GM12878 (cell line): ENCODE measurements at regions not wholly inside any gene's neighbourhood (a gene's known extent, or its start where the extent isn't known, plus 50 kb on each side); places are given as distances from the start of the nearest gene placed in this dataset.

ENCODE experiments used
- ATAC-seq: fragments of 200-7000 bp; cut with Tn5 transposase; 3 replicates; pipeline ENCODE4 v1.9.1; 2020; ENCODE audit warnings: mild to moderate bottlenecking, moderate library complexity
- BruUV-seq: library from RNA; stranded (reverse); fragments of 400-500 nt; replicated peaks from 2 replicates; lab custom pipeline; 2021; lab: Mats Ljungman, UMichigan
- CTCF ChIA-PET: fragments of 300-600 bp; sonication (Branson Sonifier 250); formaldehyde crosslinking; extraction: SDS; loops from one replicate; lab custom pipeline; 2021; ENCODE audit warnings: inconsistent platforms; lab: Yijun Ruan, JAX
- POLR2A ChIA-PET: fragments of 350-600 bp; formaldehyde crosslinking; extraction: SDS; loops from one replicate; lab custom pipeline; 2021; ENCODE audit warnings: inconsistent platforms; lab: Charles Lee
- RAD21 ChIA-PET: fragments of 300-600 bp; sonication (Branson Sonifier 250); formaldehyde crosslinking; loops from one replicate; lab custom pipeline; 2023; ENCODE audit warnings: antibody characterized with exemption; ENCODE audit not compliant: unreplicated experiment; lab: Charles Lee
- SMC1A ChIA-PET: fragments of 300-600 bp; sonication (Branson Sonifier 250); formaldehyde crosslinking; loops from one replicate; lab custom pipeline; 2023; ENCODE audit not compliant: unreplicated experiment, uncharacterized antibody; lab: Charles Lee
- DNase-seq: peaks from one replicate; pipeline ENCODE4 v3.0.0-alpha.2; 2011; ENCODE audit warnings: low read depth, low spot score
- FAIRE-seq: peaks from 3 replicates; lab custom pipeline; 2011; peaks lifted over from hg19 to GRCh38; lab: Jason Lieb, UNC
- H2AFZ ChIP-seq: 2 replicates; pipeline ENCODE4 v1.6.0; 2011; ENCODE audit warnings: low read depth, low read length, control low read depth; ENCODE audit not compliant: control insufficient read depth
- H3K27ac ChIP-seq: 2 replicates; pipeline ENCODE4 v1.5.1; 2011; ENCODE audit warnings: control low read depth; ENCODE audit not compliant: control insufficient read depth, insufficient read depth
- H3K27me3 ChIP-seq, 2 experiments: replicated peaks in 1 of 2; 2 replicates each; pipeline versions ENCODE4 v1.6.0 to v1.6.1; 2011; ENCODE audit warnings: low read length in 1 of 2; ENCODE audit not compliant: control insufficient read depth in 2 of 2, insufficient read depth in 2 of 2
- H3K36me3 ChIP-seq, 2 experiments: 2 replicates each; pipeline ENCODE4 v1.5.1; 2011; ENCODE audit warnings: low read length in 1 of 2; ENCODE audit not compliant: control insufficient read depth in 2 of 2, insufficient read depth in 2 of 2
- H3K4me1 ChIP-seq: 2 replicates; pipeline ENCODE4 v1.6.1; 2011; ENCODE audit warnings: mild to moderate bottlenecking, low read length, moderate library complexity, mixed read lengths; ENCODE audit not compliant: control insufficient read depth, insufficient read depth
- H3K4me2 ChIP-seq: 2 replicates; pipeline ENCODE4 v1.6.0; 2011; ENCODE audit warnings: control low read depth; ENCODE audit not compliant: control insufficient read depth, insufficient read depth
- H3K4me3 ChIP-seq: fragments of 200-600 bp; sonication (generic); 2 replicates; pipeline ENCODE4 v1.5.1; 2016
- H3K79me2 ChIP-seq: 2 replicates; pipeline ENCODE4 v1.6.0; 2011; ENCODE audit warnings: low read length; ENCODE audit not compliant: control insufficient read depth, insufficient read depth
- H3K9ac ChIP-seq: 2 replicates; pipeline ENCODE4 v1.8.0; 2011; ENCODE audit warnings: low read length, control low read depth, mixed read lengths; ENCODE audit not compliant: control insufficient read depth, insufficient read depth
- H3K9me3 ChIP-seq: replicated peaks from 3 replicates; pipeline ENCODE4 v1.5.1; 2011; ENCODE audit warnings: mild to moderate bottlenecking, low read length; ENCODE audit not compliant: control insufficient read depth, insufficient read depth
- H4K20me1 ChIP-seq: 2 replicates; pipeline ENCODE4 v1.6.0; 2011; ENCODE audit not compliant: control insufficient read depth, insufficient read depth
- ASH2L ChIP-seq: fragments of 300-600, 200-600 bp; sonication (generic); IDR thresholded peaks from 2 replicates; pipeline ENCODE4 v1.6.1; 2017; ENCODE audit warnings: low read depth, mild to moderate bottlenecking, borderline replicate concordance
- CHD1 ChIP-seq: IDR thresholded peaks from 2 replicates; pipeline ENCODE4 v1.6.1; 2012; ENCODE audit warnings: low read depth, low read length, improper control_type of control experiment
- IRF4 ChIP-seq: IDR thresholded peaks from 2 replicates; pipeline ENCODE4 v1.6.1; 2011; ENCODE audit warnings: low read depth, low read length
- RUNX3 ChIP-seq: IDR thresholded peaks from 2 replicates; pipeline ENCODE4 v1.6.1; 2012; ENCODE audit warnings: low read length, inconsistent platforms
- SUPT20H ChIP-seq: IDR thresholded peaks from 2 replicates; pipeline ENCODE4 v1.6.1; 2011; ENCODE audit warnings: low read depth, mild to moderate bottlenecking, low read length, moderate library complexity, borderline replicate concordance; ENCODE audit not compliant: control insufficient read depth
- SUZ12 ChIP-seq: fragments of 200-600 bp; sonication (generic); IDR thresholded peaks from one replicate; pipeline ENCODE4 v1.6.1; 2018; ENCODE audit warnings: antibody characterized with exemption, mild to moderate bottlenecking; ENCODE audit not compliant: unreplicated experiment
- TBL1XR1 ChIP-seq: IDR thresholded peaks from 2 replicates; pipeline ENCODE4 v1.6.1; 2012; ENCODE audit warnings: low read depth, low read length, improper control_type of control experiment
- YY1 ChIP-seq: IDR thresholded peaks from 2 replicates; pipeline ENCODE4 v1.6.1; 2011; ENCODE audit warnings: low read depth, mild to moderate bottlenecking, low read length
- ZNF622 ChIP-seq: fragments of 450-650 bp; IDR thresholded peaks from 2 replicates; pipeline ENCODE4 v1.6.1; 2017; ENCODE audit warnings: mild to moderate bottlenecking, inconsistent platforms
- ZSCAN29 ChIP-seq: fragments of 450-650 bp; IDR thresholded peaks from 2 replicates; pipeline ENCODE4 v1.6.1; 2017; ENCODE audit warnings: mild to moderate bottlenecking, moderate library complexity
- WGBS: methylation state at CpG from one replicate; pipeline ENCODE4 v1.1.6; 2016; ENCODE audit warnings: low lambda C conversion rate; ENCODE audit not compliant: insufficient replicate concordance, insufficient coverage; ENCODE audit errors: missing lambda C conversion rate; 5-methylcytosine and 5-hydroxymethylcytosine counted together
- in situ Hi-C: fragments of 300-500 bp; cut with MboI; formaldehyde crosslinking; loops from 9 replicates; pipeline ENCODE4 v1.14.3; 2018; ENCODE audit warnings: mixed read lengths
- intact Hi-C: fragments of 100-400 bp; cut with micrococcal nuclease; formaldehyde crosslinking; loops from one replicate; pipeline ENCODE4 v1.14.2; 2022; ENCODE audit not compliant: unreplicated experiment
- TF ChIP-seq, protein P1 (sequence below): fragments of 450-650 bp; IDR thresholded peaks from 2 replicates; pipeline ENCODE4 v1.6.1; 2017; ENCODE audit warnings: mild to moderate bottlenecking, moderate library complexity
- TF ChIP-seq, protein P2 (sequence below): fragments of 450-650 bp; IDR thresholded peaks from 2 replicates; pipeline ENCODE4 v1.6.1; 2016; ENCODE audit warnings: mild to moderate bottlenecking
- TF ChIP-seq, protein P3 (sequence below): IDR thresholded peaks from 2 replicates; pipeline ENCODE4 v1.6.1; 2011; ENCODE audit warnings: mild to moderate bottlenecking, low read depth, low read length, moderate library complexity; ENCODE audit not compliant: insufficient replicate concordance

DNA sequence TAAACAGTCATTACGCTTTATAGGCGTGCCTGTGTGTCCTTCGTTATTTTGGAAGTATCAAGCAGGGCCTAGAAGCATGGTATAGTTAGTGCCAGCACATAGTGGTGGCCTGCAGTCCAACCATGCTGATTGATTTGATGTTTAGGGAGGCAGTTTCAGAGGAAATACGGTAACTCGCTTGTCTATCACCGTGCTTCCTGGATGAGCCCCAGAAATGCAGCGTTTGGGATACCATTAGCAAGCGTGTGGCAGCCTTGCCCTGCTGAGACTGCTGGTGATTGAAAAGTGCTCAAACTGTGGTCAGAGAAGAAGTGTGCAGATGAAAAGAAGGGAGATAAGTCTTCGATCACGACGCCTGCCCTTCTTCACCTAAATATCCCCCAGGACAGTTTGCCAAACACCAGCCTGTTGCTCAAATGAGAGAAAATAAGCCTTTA lies 158.4 kb downstream of the CHIC2 start:
- no TSS peak for BruUV-seq
- Histone ChIP-seq H3K79me2 (no peaks in the 10 kb centered on the region), H3K4me2 (peak overlapping the region; percentile 61), H3K4me3 (no peak overlapping the region), H3K9ac (no peak overlapping the region), H4K20me1 (no peaks in the 10 kb centered on the region), H3K27ac (no peak overlapping the region), H3K9me3 (no peaks in the 10 kb centered on the region), H3K27me3 (peaks cover 0 to 3% of the 10 kb centered on the region in 2 experiments; a peak in 1 of 4 replicates), H3K4me1 (no peaks in the 10 kb centered on the region), H2AFZ (peak overlapping the region; percentile 47), H3K36me3 (no peaks in the 10 kb centered on the region)
- ChIA-PET POLR2A (no interaction called here), SMC1A (no interaction called here), CTCF (interaction anchor here (0.7 to 4.6 kb wide), 4 partner anchors 24 to 328 kb away, joined by 3 to 23 read pairs (median 5); no protein-coding TSS in a partner anchor), RAD21 (interaction anchor here (1.1 to 2.2 kb wide), 2 partner anchors 24 to 200 kb away, joined by 3 to 12 read pairs; no protein-coding TSS in a partner anchor)
- peak; percentile 87 for ATAC-seq
- TF ChIP-seq ZSCAN29 (no peak), CHD1 (no peak), ASH2L (no peak), SUZ12 (no peak), TBL1XR1 (no peak), SUPT20H (no peak), IRF4 (no peak), RUNX3 (no peak), YY1 (peak; percentile 64), ZNF622 (no peak)
- TF ChIP-seq, protein P1, sequence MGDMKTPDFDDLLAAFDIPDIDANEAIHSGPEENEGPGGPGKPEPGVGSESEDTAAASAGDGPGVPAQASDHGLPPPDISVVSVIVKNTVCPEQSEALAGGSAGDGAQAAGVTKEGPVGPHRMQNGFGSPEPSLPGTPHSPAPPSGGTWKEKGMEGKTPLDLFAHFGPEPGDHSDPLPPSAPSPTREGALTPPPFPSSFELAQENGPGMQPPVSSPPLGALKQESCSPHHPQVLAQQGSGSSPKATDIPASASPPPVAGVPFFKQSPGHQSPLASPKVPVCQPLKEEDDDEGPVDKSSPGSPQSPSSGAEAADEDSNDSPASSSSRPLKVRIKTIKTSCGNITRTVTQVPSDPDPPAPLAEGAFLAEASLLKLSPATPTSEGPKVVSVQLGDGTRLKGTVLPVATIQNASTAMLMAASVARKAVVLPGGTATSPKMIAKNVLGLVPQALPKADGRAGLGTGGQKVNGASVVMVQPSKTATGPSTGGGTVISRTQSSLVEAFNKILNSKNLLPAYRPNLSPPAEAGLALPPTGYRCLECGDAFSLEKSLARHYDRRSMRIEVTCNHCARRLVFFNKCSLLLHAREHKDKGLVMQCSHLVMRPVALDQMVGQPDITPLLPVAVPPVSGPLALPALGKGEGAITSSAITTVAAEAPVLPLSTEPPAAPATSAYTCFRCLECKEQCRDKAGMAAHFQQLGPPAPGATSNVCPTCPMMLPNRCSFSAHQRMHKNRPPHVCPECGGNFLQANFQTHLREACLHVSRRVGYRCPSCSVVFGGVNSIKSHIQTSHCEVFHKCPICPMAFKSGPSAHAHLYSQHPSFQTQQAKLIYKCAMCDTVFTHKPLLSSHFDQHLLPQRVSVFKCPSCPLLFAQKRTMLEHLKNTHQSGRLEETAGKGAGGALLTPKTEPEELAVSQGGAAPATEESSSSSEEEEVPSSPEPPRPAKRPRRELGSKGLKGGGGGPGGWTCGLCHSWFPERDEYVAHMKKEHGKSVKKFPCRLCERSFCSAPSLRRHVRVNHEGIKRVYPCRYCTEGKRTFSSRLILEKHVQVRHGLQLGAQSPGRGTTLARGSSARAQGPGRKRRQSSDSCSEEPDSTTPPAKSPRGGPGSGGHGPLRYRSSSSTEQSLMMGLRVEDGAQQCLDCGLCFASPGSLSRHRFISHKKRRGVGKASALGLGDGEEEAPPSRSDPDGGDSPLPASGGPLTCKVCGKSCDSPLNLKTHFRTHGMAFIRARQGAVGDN: no peak
- TF ChIP-seq, protein P2, sequence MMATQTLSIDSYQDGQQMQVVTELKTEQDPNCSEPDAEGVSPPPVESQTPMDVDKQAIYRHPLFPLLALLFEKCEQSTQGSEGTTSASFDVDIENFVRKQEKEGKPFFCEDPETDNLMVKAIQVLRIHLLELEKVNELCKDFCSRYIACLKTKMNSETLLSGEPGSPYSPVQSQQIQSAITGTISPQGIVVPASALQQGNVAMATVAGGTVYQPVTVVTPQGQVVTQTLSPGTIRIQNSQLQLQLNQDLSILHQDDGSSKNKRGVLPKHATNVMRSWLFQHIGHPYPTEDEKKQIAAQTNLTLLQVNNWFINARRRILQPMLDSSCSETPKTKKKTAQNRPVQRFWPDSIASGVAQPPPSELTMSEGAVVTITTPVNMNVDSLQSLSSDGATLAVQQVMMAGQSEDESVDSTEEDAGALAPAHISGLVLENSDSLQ: peak; percentile 75
- TF ChIP-seq, protein P3, sequence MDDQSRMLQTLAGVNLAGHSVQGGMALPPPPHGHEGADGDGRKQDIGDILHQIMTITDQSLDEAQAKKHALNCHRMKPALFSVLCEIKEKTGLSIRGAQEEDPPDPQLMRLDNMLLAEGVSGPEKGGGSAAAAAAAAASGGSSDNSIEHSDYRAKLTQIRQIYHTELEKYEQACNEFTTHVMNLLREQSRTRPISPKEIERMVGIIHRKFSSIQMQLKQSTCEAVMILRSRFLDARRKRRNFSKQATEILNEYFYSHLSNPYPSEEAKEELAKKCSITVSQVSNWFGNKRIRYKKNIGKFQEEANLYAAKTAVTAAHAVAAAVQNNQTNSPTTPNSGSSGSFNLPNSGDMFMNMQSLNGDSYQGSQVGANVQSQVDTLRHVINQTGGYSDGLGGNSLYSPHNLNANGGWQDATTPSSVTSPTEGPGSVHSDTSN: peak; percentile 32
- intact Hi-C loops: loop anchor here (5.0 kb wide), 1 partner anchor 199 kb away; no protein-coding TSS in a partner anchor
- in situ Hi-C loops: no loop called here
- peak; percentile 61 for FAIRE-seq
- 14% methylated on average over 11 of the region's 11 CpGs for WGBS
- peak; percentile 7 for DNase-seq
